SK-N-MC (cell line): ENCODE measurements at regions not wholly inside any gene's neighbourhood (a gene's known extent, or its start where the extent isn't known, plus 50 kb on each side); places are given as distances from the start of the nearest gene placed in this dataset.

Experiments used
- DNase-seq: peaks from one replicate; pipeline ENCODE4 v3.0.0-alpha.2; 2011; ENCODE audit warnings: low read depth, low spot score
- H3K27ac ChIP-seq: fragments of 200-600 bp; sonication (generic); 2 replicates; pipeline ENCODE4 v1.5.1; 2016; ENCODE audit warnings: mixed run types
- H3K36me3 ChIP-seq: fragments of 200-600 bp; sonication (generic); 2 replicates; pipeline ENCODE4 v1.6.1; 2017; ENCODE audit warnings: antibody characterized with exemption, low read length, mixed read lengths; ENCODE audit not compliant: insufficient read depth
- H3K4me3 ChIP-seq: fragments of 200-600 bp; sonication (generic); 2 replicates; pipeline ENCODE4 v1.5.1; 2016
- H3K9ac ChIP-seq: fragments of 200-600 bp; sonication (generic); 2 replicates; pipeline ENCODE4 v1.8.0; 2017; ENCODE audit warnings: mixed run types, mixed read lengths; ENCODE audit not compliant: insufficient read length
- H3K9me3 ChIP-seq: fragments of 200-600 bp; sonication (generic); 2 replicates; pipeline ENCODE4 v1.6.1; 2017; ENCODE audit warnings: low read depth, mild to moderate bottlenecking, antibody characterized with exemption, low read length, moderate library complexity, mixed read lengths
- EZH2 ChIP-seq: fragments of 200-600 bp; sonication (generic); IDR thresholded peaks from one replicate; pipeline ENCODE4 v1.6.1; 2017; ENCODE audit warnings: antibody characterized with exemption
- FOXP2 ChIP-seq: optimal IDR thresholded peaks from 2 replicates; pipeline ENCODE3; 2011; ENCODE audit warnings: mild to moderate bottlenecking, moderate library complexity; ENCODE audit not compliant: insufficient read depth; ENCODE audit errors: extremely low read length, control extremely low read depth
- POLR2AphosphoS5 ChIP-seq: IDR thresholded peaks from 2 replicates; pipeline ENCODE4 v1.6.1; 2012; ENCODE audit warnings: mild to moderate bottlenecking, low read depth, low read length, borderline replicate concordance

DNA sequence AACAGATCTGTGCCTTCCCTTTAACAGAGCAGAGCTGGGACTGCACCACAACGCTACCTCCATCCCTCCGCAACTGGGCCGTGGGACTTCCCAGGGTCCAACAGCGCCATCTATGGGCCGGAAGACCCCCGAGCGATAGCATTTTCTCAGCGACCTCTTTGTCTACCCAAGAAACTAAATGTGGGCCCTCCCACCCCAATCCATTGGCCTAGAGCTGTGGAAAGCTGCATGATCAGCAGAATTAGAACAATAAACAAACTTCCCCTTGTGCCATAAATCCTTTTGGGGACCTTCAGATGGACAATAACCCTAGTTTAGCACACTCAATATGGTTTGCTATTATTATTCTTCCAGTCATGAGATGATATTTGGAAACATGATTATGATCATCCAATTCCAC is 74.8 kb upstream of the NTRK3 start:
- H3K4me3 ChIP-seq = no peak overlapping the region
- H3K27ac ChIP-seq = no peak overlapping the region
- TF ChIP-seq POLR2AphosphoS5 (no peak), FOXP2 (no peak), EZH2 (no peak)
- H3K9ac ChIP-seq = no peak overlapping the region
- H3K9me3 ChIP-seq = no peaks in the 10 kb centered on the region
- no peak for DNase-seq
- H3K36me3 ChIP-seq = no peaks in the 10 kb centered on the region

DNA sequence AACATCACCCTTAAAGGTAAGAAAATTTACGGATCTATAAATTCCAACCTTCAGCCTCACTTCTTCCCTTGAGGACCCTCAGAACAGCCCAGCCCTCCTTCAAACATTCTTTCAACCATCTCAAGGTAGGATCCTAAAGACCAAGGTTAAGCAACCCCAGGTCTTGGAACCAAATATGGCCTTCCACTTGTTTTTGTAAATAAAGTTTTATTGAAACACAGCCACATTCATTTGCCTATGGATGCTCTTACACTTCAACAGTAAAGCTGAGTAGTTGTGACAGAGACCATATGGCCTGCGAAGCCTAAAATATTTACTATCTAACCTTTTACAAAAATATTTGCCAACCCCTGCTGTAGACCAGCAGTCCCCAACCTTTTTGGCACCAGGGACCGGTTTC is 70.4 kb upstream of the NTRK3 start:
- Histone ChIP-seq H3K36me3 (no peaks in the 10 kb centered on the region), H3K9ac (no peak overlapping the region), H3K9me3 (no peaks in the 10 kb centered on the region), H3K4me3 (no peak overlapping the region), H3K27ac (no peak overlapping the region)
- DNase-seq = no peak
- TF ChIP-seq FOXP2 (no peak), EZH2 (no peak), POLR2AphosphoS5 (no peak)

DNA sequence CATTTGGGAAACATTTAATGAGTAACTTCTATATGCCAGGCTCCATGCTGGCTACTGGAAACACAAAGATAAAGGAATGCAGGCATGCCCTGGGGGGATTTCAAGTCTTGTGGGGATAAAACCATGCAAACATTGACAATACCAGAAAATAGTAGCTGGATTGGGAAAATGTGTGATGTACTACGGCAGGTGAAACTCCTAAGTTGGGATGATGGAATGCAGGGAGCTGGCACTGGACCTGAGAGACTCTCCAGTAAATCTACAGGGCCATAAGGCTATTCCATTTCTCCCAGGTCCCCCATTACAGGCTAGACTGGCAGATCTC is 68.2 kb upstream of the NTRK3 start:
- no peak overlapping the region for H3K4me3 ChIP-seq
- no peaks in the 10 kb centered on the region for H3K9me3 ChIP-seq
- H3K9ac ChIP-seq = no peak overlapping the region
- no peak for DNase-seq
- H3K36me3 ChIP-seq = no peaks in the 10 kb centered on the region
- TF ChIP-seq POLR2AphosphoS5 = no peak
- no peak for TF ChIP-seq FOXP2
- TF ChIP-seq EZH2 = no peak
- H3K27ac ChIP-seq = no peak overlapping the region

DNA sequence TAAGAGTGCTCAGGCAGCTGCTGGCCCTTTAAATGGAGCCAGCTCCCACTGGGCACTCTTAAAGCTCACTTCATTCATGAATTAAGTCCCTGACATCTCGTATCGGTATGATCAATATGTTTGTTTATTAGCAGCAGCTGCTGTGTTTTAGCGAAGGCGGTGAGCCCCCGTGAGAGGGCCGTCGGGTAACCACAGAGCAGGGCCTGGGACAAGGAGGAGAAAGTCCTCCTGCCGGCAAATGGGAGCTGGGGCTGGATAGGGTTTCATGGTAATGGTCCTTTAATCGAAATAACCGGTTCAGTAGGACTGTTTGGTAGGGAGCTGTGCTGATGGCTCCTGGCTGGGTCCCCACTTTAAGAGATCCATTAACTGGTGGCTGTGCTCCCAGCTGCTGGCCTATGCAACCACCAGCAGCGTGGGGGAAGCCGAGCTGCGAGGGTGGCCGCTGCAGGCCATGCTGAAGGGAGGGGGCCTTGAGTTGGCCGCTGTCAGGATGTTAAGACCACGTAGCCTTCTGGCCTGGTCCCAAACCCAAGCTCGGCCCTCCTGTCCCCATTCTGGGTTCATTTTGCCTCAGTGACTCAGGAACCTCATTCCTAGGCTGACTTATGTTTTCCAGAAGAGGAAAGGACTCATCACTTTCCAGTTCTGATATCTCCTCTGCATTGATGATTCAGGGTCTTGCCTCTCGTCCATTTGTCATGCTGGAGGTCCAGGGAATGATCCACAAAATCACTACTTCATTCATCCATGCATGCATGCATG is 67.6 kb upstream of the NTRK3 start:
- Histone ChIP-seq H3K36me3 (no peaks in the 10 kb centered on the region), H3K4me3 (no peak overlapping the region), H3K9me3 (no peaks in the 10 kb centered on the region), H3K9ac (no peak overlapping the region), H3K27ac (no peak overlapping the region)
- TF ChIP-seq POLR2AphosphoS5 = no peak
- TF ChIP-seq FOXP2 = no peak
- TF ChIP-seq EZH2 = no peak
- no peak for DNase-seq

DNA sequence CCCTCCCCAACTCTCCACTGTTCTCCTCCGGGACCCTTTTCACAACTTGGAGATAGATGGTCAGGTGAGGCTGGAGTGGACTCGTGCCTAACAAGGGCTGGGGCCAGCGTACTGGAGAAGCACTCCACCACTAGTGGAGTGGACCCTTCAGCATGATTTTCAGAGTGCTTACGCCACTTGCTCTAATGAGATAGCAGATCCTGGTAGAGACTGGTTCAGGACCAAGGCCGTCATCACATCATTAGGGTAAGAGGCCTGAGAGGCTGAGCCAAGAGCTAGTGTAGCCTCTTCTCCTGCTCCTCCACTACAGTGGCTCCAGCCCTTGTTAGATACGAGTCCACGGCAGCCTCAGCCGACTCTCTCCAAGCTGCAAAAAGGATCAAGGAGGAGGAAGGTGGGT is 66.9 kb upstream of the NTRK3 start:
- Histone ChIP-seq H3K9ac (no peak overlapping the region), H3K36me3 (no peaks in the 10 kb centered on the region), H3K4me3 (no peak overlapping the region), H3K9me3 (no peaks in the 10 kb centered on the region), H3K27ac (no peak overlapping the region)
- no peak for DNase-seq
- TF ChIP-seq POLR2AphosphoS5 = no peak
- no peak for TF ChIP-seq FOXP2
- TF ChIP-seq EZH2 = no peak

DNA sequence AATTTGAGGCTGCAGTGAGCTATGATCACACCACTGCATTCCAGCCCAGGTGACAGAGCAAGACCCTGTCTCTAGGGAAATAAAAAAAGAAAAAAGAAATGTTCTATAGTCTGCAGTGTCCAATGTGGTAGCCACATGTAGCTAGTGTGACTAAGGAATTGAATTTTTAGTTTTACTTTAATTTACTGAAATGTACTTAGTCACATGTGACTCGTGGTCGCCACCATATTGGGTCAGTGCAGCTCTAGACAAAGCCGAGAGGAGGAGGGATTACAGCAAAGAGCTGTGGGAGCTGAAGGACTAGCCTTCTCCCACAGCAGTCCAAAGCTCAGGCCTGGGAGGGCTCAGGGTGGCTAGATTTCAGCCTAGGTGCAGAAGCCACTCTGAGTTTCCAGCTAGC is 65.9 kb upstream of the NTRK3 start:
- Histone ChIP-seq H3K4me3 (no peak overlapping the region), H3K9me3 (no peaks in the 10 kb centered on the region), H3K36me3 (no peaks in the 10 kb centered on the region), H3K9ac (no peak overlapping the region), H3K27ac (no peak overlapping the region)
- TF ChIP-seq EZH2 = no peak
- TF ChIP-seq POLR2AphosphoS5 = no peak
- TF ChIP-seq FOXP2 = no peak
- DNase-seq = no peak

DNA sequence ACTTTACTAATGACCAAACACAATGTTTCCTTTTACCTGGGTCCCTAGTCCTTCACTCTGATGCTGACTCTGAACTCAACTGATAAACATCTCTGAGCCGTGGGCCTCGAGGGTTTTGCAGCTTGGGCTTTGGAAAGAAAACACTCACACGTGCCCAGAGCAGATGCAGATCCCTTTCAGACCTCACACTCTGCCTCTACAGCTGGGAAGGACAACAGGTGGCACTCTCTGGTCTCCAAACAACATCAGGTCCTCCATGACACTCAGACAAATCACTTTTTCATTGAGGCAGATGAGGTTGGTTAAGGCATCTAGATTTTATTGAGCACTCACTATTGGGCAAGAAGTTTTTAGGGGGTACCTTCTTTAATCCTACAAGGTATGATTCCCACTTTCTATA is 64.7 kb upstream of the NTRK3 start:
- Histone ChIP-seq H3K4me3 (no peak overlapping the region), H3K9ac (no peak overlapping the region), H3K27ac (no peak overlapping the region), H3K9me3 (no peaks in the 10 kb centered on the region), H3K36me3 (no peaks in the 10 kb centered on the region)
- no peak for TF ChIP-seq FOXP2
- TF ChIP-seq POLR2AphosphoS5 = no peak
- TF ChIP-seq EZH2 = no peak
- DNase-seq = no peak

DNA sequence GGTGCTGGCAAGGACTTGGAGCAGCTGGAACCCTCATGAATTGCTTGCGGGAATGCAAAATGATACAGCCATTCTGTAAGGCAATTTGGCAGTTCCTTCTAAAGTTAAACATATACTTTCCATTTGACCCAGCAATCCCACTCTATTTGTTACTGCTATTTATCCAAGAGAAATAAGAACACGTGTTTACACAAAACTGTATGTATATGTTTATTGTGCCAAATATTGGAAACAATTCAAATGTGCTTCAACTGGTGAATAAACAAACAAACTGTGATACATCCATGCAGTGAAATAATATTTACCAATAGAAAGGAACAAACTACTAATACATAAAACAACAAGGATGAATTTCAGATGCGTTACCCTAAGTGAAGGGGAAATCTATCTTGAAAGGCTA is 60.0 kb upstream of the NTRK3 start:
- DNase-seq = no peak
- Histone ChIP-seq H3K4me3 (no peak overlapping the region), H3K9me3 (no peaks in the 10 kb centered on the region), H3K9ac (no peak overlapping the region), H3K36me3 (no peaks in the 10 kb centered on the region), H3K27ac (no peak overlapping the region)
- TF ChIP-seq EZH2 (no peak), POLR2AphosphoS5 (no peak), FOXP2 (no peak)

DNA sequence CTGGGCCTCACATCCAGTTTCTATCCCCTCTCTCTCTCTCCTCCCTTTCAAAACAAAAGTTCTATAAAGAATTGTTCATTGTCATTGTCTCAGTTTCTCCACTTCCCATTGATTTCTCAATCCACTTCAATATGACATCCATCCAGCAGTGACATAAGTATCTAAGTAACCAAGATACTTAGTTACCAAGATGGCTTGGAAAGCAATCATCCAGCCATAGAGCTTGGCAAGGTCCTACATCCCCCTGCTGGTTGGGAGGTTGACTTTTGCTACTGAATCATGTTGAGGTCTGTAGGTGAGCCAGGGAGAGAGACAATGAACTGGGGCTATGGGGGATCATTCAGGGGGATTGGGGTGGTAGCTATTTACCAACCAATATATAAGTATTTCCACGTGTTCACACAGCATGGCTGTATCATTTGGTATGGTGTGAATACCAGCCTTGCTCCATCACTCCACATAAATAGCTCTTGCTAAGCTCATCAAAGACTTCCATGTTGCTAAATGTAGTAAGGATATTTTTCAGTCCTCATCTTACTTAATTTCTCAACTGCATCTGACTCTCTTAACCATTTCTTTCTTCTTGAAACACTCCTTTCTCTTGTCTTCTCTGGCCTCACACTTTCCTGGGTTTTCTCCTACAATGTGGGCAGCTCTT is 58.8 kb upstream of the NTRK3 start:
- Histone ChIP-seq H3K4me3 (no peak overlapping the region), H3K27ac (no peak overlapping the region), H3K9ac (no peak overlapping the region), H3K9me3 (no peaks in the 10 kb centered on the region), H3K36me3 (no peaks in the 10 kb centered on the region)
- TF ChIP-seq POLR2AphosphoS5 (no peak), FOXP2 (no peak), EZH2 (no peak)
- DNase-seq = no peak
